Endothelial cell of umbilical vein (primary cell): ENCODE measurements at regions not wholly inside any gene's neighbourhood (a gene's known extent, or its start where the extent isn't known, plus 50 kb on each side); places are given as distances from the start of the nearest gene placed in this dataset.

Experiments used
- BruUV-seq: library from RNA; stranded (reverse); fragments of 400-500 nt; replicated peaks from 2 replicates; lab custom pipeline; 2021; lab: Mats Ljungman, UMichigan
- CTCF ChIA-PET: fragments of 300-600, 350-600 bp; sonication (Branson Sonifier 250); formaldehyde crosslinking; loops from one replicate; lab custom pipeline; 2021; ENCODE audit warnings: antibody characterized with exemption, inconsistent platforms; lab: Charles Lee
- POLR2A ChIA-PET: fragments of 300-600, 350-600 bp; sonication (Branson Sonifier 250); formaldehyde crosslinking; loops from one replicate; lab custom pipeline; 2021; ENCODE audit warnings: antibody characterized with exemption, inconsistent platforms; lab: Charles Lee
- DNase-seq: peaks from one replicate; pipeline ENCODE4 v3.0.0-alpha.2; 2011; ENCODE audit warnings: low read depth, low spot score
- FAIRE-seq: peaks from 2 replicates; lab custom pipeline; 2011; peaks lifted over from hg19 to GRCh38; lab: Jason Lieb, UNC
- H2AFZ ChIP-seq: 2 replicates; pipeline ENCODE4 v1.6.0; 2012; ENCODE audit warnings: low read depth, low read length, control low read depth, inconsistent platforms
- H3K27ac ChIP-seq: 2 replicates; pipeline ENCODE4 v1.5.1; 2011; ENCODE audit warnings: low read depth, mild to moderate bottlenecking, control low read depth, low read length, moderate library complexity; ENCODE audit not compliant: insufficient read depth
- H3K27me3 ChIP-seq, 2 experiments: 2 replicates each; pipeline versions ENCODE4 v1.6.0 to v1.6.1; 2011; ENCODE audit warnings: low read length in 2 of 2, mixed read lengths in 1 of 2; ENCODE audit not compliant: control insufficient read depth in 2 of 2, insufficient read depth in 2 of 2
- H3K36me3 ChIP-seq, 2 experiments: 2 replicates in 1 of 2; 3 replicates in 1 of 2; pipeline ENCODE4 v1.5.1; 2011; ENCODE audit warnings: low read length in 2 of 2, mild to moderate bottlenecking in 1 of 2, moderate library complexity in 1 of 2; ENCODE audit not compliant: control insufficient read depth in 2 of 2, insufficient read depth in 2 of 2; ENCODE audit errors: extremely low read depth in 1 of 2
- H3K4me1 ChIP-seq: 3 replicates; pipeline ENCODE4 v1.5.1; 2011; ENCODE audit warnings: mild to moderate bottlenecking, low read length; ENCODE audit not compliant: control insufficient read depth, insufficient read depth; ENCODE audit errors: extremely low read depth
- H3K4me2 ChIP-seq: 2 replicates; pipeline ENCODE4 v1.6.1; 2011; ENCODE audit warnings: low read length, control low read depth, mixed read lengths; ENCODE audit not compliant: insufficient read depth
- H3K4me3 ChIP-seq, 3 experiments: fragments of 200-600 bp in 1 of 3; sonication (generic), shearing (Covaris generic) in 1 of 3; replicated peaks in 1 of 3; 2 replicates each; pipeline ENCODE4 v1.5.1; 2011 to 2016; ENCODE audit warnings: control low read depth in 3 of 3, low read length in 3 of 3, mild to moderate bottlenecking in 2 of 3, inconsistent platforms in 1 of 3, low read depth in 1 of 3, moderate library complexity in 1 of 3; ENCODE audit not compliant: insufficient read depth in 1 of 3
- H3K79me2 ChIP-seq: 2 replicates; pipeline ENCODE4 v1.6.0; 2012; ENCODE audit warnings: low read length, inconsistent platforms; ENCODE audit not compliant: control insufficient read depth, insufficient read depth
- H3K9ac ChIP-seq: replicated peaks from 2 replicates; pipeline ENCODE3; 2011; ENCODE audit warnings: low read length, control low read depth; ENCODE audit not compliant: insufficient read depth; ENCODE audit errors: extremely low read depth
- H3K9me1 ChIP-seq: replicated peaks from 3 replicates; pipeline ENCODE4 v1.6.0; 2011; ENCODE audit warnings: mild to moderate bottlenecking, low read length; ENCODE audit not compliant: control insufficient read depth, insufficient read depth; ENCODE audit errors: extremely low read depth
- H3K9me3 ChIP-seq: replicated peaks from 2 replicates; pipeline ENCODE4 v1.5.1; 2012; ENCODE audit warnings: low read length, inconsistent platforms; ENCODE audit not compliant: control insufficient read depth, insufficient read depth
- H4K20me1 ChIP-seq: replicated peaks from 2 replicates; pipeline ENCODE3; 2011; ENCODE audit warnings: mild to moderate bottlenecking, low read length; ENCODE audit not compliant: control insufficient read depth, insufficient read depth; ENCODE audit errors: extremely low read depth
- CTCF ChIP-seq, 2 donors: IDR thresholded peaks; 1 replicate in 1 of 2; 2 replicates in 1 of 2; pipeline ENCODE4 v1.5.1; 2011; ENCODE audit warnings: low read length in 2 of 2, mild to moderate bottlenecking in 2 of 2, moderate library complexity in 2 of 2, control low read depth in 1 of 2, inconsistent platforms in 1 of 2, low read depth in 1 of 2; ENCODE audit not compliant: insufficient read depth in 1 of 2; ENCODE audit errors: extremely low read depth in 1 of 2
- EZH2 ChIP-seq: IDR thresholded peaks from 2 replicates; pipeline ENCODE4 v1.6.1; 2012; ENCODE audit warnings: borderline replicate concordance, low read depth, mild to moderate bottlenecking, moderate library complexity, low read length, inconsistent platforms; ENCODE audit not compliant: severe bottlenecking
- FOS ChIP-seq: IDR thresholded peaks from 2 replicates; pipeline ENCODE4 v1.6.1; 2011; ENCODE audit warnings: mild to moderate bottlenecking, low read length, moderate library complexity, borderline replicate concordance; ENCODE audit not compliant: insufficient read depth
- GATA2 ChIP-seq: IDR thresholded peaks from 2 replicates; pipeline ENCODE4 v1.7.0; 2011; ENCODE audit warnings: low read depth, mild to moderate bottlenecking, moderate library complexity, mixed read lengths, low read length; ENCODE audit not compliant: insufficient read length, insufficient read depth
- JUN ChIP-seq: IDR thresholded peaks from 2 replicates; pipeline ENCODE4 v1.6.1; 2011; ENCODE audit warnings: borderline replicate concordance, low read depth; ENCODE audit not compliant: insufficient read length, insufficient read depth
- MAX ChIP-seq: IDR thresholded peaks from 2 replicates; pipeline ENCODE4 v1.6.1; 2011; ENCODE audit not compliant: insufficient read depth, insufficient read length
- MYC ChIP-seq: IDR thresholded peaks from one replicate; pipeline ENCODE4 v1.6.1; 2011; ENCODE audit warnings: mild to moderate bottlenecking, low read depth, low read length
- POLR2A ChIP-seq: IDR thresholded peaks from 2 replicates; pipeline ENCODE4 v1.6.1; 2012; ENCODE audit warnings: low read depth, mild to moderate bottlenecking, control low read depth, low read length
- POLR2AphosphoS5 ChIP-seq: IDR thresholded peaks from 2 replicates; pipeline ENCODE4 v1.6.1; 2012; ENCODE audit warnings: low read depth, mild to moderate bottlenecking, control low read depth, low read length, moderate library complexity; ENCODE audit not compliant: insufficient read depth
- dilution Hi-C: fragments of 300-500 bp; cut with MboI; formaldehyde crosslinking; loops from one replicate; pipeline ENCODE4 v1.15.0; 2019; ENCODE audit warnings: low sequenced_read_pairs; ENCODE audit not compliant: extremely low pct_ligation_motif_present
- intact Hi-C: fragments of 100-400 bp; cut with micrococcal nuclease; formaldehyde crosslinking; loops from one replicate; pipeline ENCODE4 v1.10.0; 2022

- DNase-seq (no peak), FAIRE-seq (no peak)
- ChIA-PET POLR2A (no interaction called here), CTCF (interaction anchor here (0.9 kb wide), 1 partner anchor 16 kb away, joined by 4 read pairs; no protein-coding TSS in a partner anchor)
- Histone ChIP-seq H3K27me3 (no peaks in the 10 kb centered on the region), H3K79me2 (no peaks in the 10 kb centered on the region), H4K20me1 (no peaks in the 10 kb centered on the region), H3K9me3 (no peaks in the 10 kb centered on the region), H3K4me1 (no peaks in the 10 kb centered on the region), H3K9me1 (no peaks in the 10 kb centered on the region), H3K27ac (no peak overlapping the region), H3K4me2 (no peak overlapping the region), H3K4me3 (no peak overlapping the region), H3K9ac (no peak overlapping the region), H2AFZ (no peak overlapping the region), H3K36me3 (no peaks in the 10 kb centered on the region)
- no TSS peak for BruUV-seq
- intact Hi-C loops = no loop called here
- TF ChIP-seq POLR2A (no peak), FOS (no peak), GATA2 (no peak)
- dilution Hi-C loops = no loop called here
Observed at GRCh38 chr4:31784558-31784957, 1064.4 kb downstream of the PCDH7 start.

- intact Hi-C loops = loop anchor here (1.0 kb wide), 1 partner anchor 48 kb away; no protein-coding TSS in a partner anchor
- H3K9ac ChIP-seq = no peak overlapping the region
- H2AFZ ChIP-seq = no peak overlapping the region
- BruUV-seq = no TSS peak
- H3K9me1 ChIP-seq = no peaks in the 10 kb centered on the region
- no peaks in the 10 kb centered on the region for H4K20me1 ChIP-seq
- H3K4me1 ChIP-seq = no peaks in the 10 kb centered on the region
- ChIA-PET POLR2A (no interaction called here), CTCF (interaction anchor here (1.4 kb wide), 1 partner anchor 9 kb away, joined by 4 read pairs; no protein-coding TSS in a partner anchor)
- no peak for TF ChIP-seq FOS
- no peak for TF ChIP-seq MAX
- no peak for TF ChIP-seq GATA2
- TF ChIP-seq POLR2AphosphoS5 = no peak
- no peak for TF ChIP-seq CTCF (IDR thresholded peaks at IDR 0.05; ENCODE audit: extremely low read depth in 1 of 2, insufficient read depth in 1 of 2, low read depth in 1 of 2, low read length in 2 of 2)
- TF ChIP-seq JUN = no peak
- no peak for TF ChIP-seq MYC
- TF ChIP-seq POLR2A = no peak
- no peak for TF ChIP-seq EZH2
- no peaks in the 10 kb centered on the region for H3K36me3 ChIP-seq
- no peaks in the 10 kb centered on the region for H3K9me3 ChIP-seq
- H3K4me3 ChIP-seq = no peak overlapping the region
- H3K27ac ChIP-seq = no peak overlapping the region
- no peaks in the 10 kb centered on the region for H3K27me3 ChIP-seq
- FAIRE-seq (no peak), DNase-seq (no peak)
- H3K79me2 ChIP-seq = no peaks in the 10 kb centered on the region
- dilution Hi-C loops = no loop called here
- H3K4me2 ChIP-seq = no peak overlapping the region
Observed at GRCh38 chr4:31787701-31788100, 1067.5 kb downstream of the PCDH7 start.
